DMS153 (cell line): ENCODE measurements at regions not wholly inside any gene's neighbourhood (a gene's known extent, or its start where the extent isn't known, plus 50 kb on each side); places are given as distances from the start of the nearest gene placed in this dataset.
"Not testable (repeated sequence)": the region's sequence is repeated elsewhere in the genome, so short reads cannot be mapped to it uniquely, and the experiment has no call there.

Experiments used
- DNase-seq: peaks from one replicate; lab custom pipeline; 2025; lab: John Stamatoyannopoulos, UW

DNA sequence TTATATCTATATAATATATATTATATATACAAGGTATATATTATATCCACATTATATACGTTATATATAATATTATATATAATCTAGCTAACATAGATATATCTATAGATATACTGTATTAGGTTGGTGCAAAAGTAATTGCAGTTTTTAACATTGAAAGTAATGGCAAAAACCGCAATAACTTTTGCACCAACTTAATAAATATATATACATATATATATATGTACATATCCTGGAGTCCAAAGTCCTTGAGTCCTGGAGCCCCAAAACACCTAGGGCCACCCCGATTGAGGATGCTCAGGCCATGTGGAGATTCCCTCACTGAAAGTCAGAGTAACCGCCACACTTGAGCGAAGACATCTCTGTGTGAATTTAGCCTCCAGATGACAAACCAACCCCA, 408.2 kb upstream of the AUTS2 start:
- DNase-seq = no peak

DNA sequence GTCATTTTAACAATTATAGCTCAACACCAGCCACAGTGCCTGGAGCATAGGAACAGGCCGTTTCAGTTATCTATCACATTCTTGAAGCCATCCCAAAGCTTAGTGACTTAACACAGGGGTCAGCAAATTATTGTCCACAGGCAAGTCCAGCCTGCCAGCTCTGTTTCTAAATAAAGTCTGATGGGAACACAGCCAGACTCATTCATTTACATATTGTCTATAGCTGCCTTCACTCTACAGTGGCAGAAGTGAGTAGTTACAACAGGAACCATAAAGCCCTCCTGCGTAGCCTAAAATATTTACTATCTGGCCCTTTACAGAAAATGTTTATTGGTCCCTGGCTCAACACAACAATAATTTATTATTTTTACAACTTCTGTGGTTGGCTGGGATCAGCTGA, 407.5 kb upstream of the AUTS2 start:
- DNase-seq = no peak

- no peak for DNase-seq
Observed at GRCh38 chr7:69192134-69192533, 406.1 kb upstream of the AUTS2 start.

DNA sequence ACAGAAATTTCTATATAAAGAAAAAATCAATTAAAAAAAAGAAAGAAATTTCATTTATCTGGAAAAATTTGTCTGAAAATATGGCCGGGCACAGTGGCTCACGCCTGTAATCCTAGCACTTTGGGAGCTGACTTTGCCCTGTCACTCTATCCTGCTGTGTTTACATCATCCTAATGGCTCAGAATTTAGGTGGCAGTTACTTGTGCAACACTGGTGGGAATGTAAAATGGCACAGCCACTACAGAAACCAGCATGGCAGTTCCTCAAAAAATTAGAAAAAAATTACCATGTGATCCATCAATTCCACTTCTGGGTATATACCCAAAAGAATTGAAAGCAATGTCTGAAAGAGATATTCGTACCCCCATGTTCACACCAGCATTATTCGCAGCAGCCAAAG, 405.2 kb upstream of the AUTS2 start:
- no peak for DNase-seq

DNA sequence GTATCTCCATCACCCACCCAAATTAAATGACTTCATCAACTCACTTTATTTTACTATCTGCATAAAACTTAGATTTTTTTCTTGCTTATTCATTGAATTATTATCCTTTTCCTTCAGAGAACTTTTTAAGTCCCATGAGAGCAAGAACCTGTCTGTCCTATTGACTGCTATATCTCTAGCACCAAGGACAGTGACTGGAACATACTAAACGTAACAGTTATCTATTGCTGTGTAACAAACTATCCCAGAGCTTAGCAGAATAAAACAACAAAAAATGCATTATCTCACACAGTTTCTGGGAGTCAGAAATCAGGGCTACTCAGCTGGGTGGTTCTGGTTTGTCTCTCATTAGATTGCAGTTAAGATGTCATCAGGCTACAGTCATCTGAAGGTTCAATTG, 401.7 kb upstream of the AUTS2 start:
- DNase-seq = no peak

- DNase-seq = no peak
Observed at GRCh38 chr7:69198250-69198649, 400.0 kb upstream of the AUTS2 start.

- DNase-seq = no peak
Observed at GRCh38 chr7:69199041-69199440, 399.2 kb upstream of the AUTS2 start.

DNA sequence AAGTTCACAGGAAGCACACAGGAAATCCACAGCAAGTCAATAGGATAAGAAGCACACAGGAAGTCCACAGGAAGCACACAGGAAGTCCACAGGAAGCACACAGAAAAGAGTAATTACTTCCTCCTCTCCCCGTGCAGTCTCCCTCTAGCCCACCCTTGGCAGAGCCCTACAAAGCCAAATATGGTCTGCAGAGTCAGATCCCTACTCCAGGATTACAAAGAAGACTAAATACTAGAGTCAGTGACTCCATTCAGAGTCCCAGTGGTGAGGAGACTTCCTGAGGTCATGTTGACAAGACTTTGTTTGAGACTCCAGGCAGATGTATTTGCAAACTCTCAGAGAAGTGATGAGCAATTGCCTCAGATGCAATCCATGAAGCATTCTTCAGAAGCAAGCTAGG, 398.6 kb upstream of the AUTS2 start:
- DNase-seq = no peak

- DNase-seq = no peak
Observed at GRCh38 chr7:69203871-69204270, 394.4 kb upstream of the AUTS2 start.

- no peak for DNase-seq
Observed at GRCh38 chr7:69204943-69205342, 393.3 kb upstream of the AUTS2 start.

GRCh38 chr7:69205581-69205980, 392.7 kb upstream of the AUTS2 start:
- DNase-seq = no peak

- no peak for DNase-seq
Observed at GRCh38 chr7:69208276-69208675, 390.0 kb upstream of the AUTS2 start.

GRCh38 chr7:69208848-69209247, 389.4 kb upstream of the AUTS2 start:
- DNase-seq = no peak

DNA sequence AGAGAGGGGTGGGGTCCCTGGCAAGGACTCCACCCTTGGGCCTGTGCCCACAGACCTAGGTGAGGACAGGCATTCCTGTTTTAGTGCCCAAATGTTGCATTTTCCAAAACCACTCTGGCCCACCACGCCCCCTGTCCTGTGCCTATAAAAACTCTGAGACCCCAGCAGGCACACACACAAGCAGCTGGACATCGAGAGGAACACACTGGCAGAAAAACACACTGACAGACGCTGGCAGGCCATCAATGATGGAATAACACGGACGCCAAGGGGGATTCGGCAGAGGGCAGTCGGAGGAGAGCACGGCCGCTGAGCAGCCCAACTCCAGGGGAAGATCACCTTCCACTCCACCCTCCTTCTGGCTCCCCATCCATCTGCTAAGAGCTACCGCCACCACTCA, 386.9 kb upstream of the AUTS2 start:
- DNase-seq = no peak

GRCh38 chr7:69211739-69212138, 386.5 kb upstream of the AUTS2 start:
- DNase-seq = no peak

- no peak for DNase-seq
Observed at GRCh38 chr7:69213878-69214277, 384.4 kb upstream of the AUTS2 start.

DNA sequence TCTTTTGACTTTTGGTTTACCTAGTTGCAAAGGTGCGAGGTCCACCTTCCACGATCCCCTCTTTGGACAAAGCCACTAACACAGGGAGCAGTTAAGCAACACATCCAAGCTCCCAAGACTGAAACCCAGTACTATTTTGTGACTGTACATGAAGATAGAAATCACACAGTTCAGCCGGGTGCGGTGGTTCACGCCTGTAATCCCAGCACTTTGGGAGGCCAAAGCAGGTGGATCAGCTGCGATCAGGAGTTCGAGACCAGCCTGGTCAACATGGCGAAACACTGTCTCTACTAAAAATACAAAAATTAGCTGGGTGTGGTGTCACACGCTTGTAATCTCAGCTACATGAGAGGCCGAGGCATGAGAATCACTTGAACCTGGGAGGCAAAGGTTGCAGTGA, 382.8 kb upstream of the AUTS2 start:
- DNase-seq = not testable (repeated sequence)

DNA sequence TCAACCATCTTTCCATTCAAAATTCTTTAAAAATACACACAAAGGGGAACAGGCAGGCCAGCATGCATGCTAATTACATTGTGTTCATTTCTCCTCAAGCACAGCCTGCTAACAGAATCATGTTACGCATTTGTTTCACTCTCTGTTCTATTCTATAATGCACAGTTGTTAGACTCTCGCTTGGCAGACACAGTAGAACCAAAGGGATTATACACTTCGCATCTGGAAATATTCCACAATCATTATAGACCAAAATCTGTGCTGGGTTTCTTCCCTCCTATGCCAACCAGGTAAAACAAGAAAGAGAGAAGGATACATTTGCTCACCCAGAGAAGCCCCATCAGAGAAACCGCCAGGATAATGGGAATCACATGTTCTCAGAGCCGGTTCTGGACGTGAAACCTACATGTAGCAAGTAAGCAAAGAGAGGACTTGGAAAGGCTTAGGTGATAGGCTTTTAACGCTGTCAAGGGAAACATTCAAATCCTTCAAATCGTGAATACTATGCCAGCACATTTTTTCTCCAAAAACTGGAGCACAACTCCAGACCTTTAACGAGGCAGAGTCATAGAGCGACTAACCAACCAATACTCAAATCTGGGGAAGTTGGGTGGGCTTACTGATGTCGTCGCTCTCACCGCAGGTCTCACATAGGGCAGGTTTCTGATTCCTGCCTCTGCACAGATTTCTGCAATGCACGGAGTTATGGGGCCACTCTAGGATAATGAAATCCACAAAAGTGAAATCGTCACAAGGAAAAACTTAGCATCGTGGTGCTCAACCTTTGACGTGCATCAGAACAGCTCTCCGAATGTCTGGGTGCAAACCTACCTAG, 380.5 kb upstream of the AUTS2 start:
- no peak for DNase-seq

DNA sequence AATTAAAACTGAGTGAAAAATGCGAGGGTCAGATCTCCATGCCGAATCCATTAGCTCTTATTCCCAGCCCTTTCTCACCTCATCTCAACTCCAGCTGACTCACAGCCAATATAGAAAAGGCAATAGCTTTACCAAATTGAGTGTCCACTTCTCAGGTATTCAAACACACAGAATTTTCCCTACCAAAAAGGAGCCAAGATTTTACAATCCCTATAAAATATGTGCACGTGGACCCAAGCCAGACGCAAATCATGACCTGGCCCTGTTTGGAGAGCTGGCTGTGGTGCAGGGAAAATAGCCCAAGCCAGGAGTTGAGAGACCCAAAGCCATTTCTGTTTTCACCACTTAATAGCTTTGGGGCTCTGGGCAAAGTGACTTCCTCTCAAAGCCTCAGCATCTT, 379.7 kb upstream of the AUTS2 start:
- DNase-seq = no peak

- no peak for DNase-seq
Observed at GRCh38 chr7:69219381-69219780, 378.9 kb upstream of the AUTS2 start.

DNA sequence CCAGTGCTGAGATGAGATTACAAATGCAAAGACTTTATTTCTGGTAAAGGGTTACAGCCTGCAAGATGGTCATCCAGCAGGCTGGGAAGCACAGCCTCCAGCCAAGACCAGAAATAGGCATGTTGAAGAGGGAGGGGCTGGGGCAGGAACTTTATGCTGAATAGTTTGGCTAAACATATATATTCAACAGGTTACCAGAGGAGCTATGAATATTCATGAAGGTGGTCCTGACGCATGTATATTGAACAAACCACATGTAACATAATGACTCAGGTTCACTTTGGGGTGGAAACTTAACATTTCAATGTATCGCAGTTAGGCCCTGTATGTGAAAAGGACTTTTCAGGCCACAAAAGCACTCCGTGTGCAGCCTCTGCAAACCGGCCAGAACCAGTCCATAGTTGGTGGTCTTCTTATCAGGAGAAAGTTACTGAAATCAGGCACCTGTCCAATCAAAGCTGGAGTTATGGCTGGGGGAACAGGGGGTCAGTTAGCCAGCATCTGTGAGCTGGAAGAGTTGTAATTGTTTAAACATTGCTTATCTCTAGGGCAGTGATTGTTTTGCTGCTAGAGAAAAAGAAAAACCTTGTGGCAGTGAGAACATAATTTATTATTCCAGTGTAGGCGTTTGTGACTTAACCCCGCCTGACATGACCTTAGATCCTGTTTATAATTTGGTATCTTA, 372.9 kb upstream of the AUTS2 start:
- no peak for DNase-seq

DNA sequence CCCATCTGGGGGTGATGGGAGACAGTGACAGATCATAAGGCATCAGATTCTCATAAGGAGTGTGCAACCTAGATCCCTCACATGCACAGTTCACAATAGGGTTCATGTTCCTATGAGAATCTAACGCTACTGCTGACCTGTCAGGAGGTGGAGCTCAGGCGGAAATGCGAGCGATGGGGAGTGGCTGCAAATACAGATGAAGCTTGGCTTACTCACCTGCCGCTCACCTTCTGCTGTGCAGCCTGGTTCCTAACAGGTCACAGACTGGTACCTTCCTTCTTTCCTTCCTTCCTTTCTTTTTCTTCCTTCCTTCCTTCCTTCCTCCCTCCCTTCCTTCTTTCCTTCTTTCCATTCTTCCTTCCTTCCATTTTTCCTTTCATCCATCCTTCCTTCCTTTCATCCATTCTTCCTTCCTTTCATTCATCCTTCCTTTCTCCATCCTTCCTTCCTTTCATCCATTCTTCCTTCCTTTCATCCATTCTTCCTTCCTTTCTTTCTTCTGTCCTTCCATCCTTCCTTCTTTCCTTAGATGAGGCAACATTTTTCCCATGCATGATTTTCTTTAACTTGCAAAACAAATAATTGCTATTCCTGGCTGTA, 370.0 kb upstream of the AUTS2 start:
- DNase-seq = peak; percentile 28
